K562 (cell line): ENCODE measurements at regions not wholly inside any gene's neighbourhood (a gene's known extent, or its start where the extent isn't known, plus 50 kb on each side); places are given as distances from the start of the nearest gene placed in this dataset.

Source experiments
- ATAC-seq: fragments of 200-7000 bp; cut with Tn5 transposase; 3 replicates; pipeline ENCODE4 v1.9.1; 2020; ENCODE audit warnings: moderate library complexity
- BruUV-seq: library from RNA; stranded (reverse); fragments of 400-500 nt; replicated peaks from 2 replicates; lab custom pipeline; 2021; lab: Mats Ljungman, UMichigan
- CTCF ChIA-PET: fragments of 300-600 bp; formaldehyde crosslinking; extraction: SDS; loops from one replicate; lab custom pipeline; 2021; ENCODE audit warnings: low intra/inter-chr PET ratio; lab: Yijun Ruan, JAX
- POLR2A ChIA-PET: fragments of 300-600, 350-650 bp; sonication (Branson Sonifier 250); formaldehyde crosslinking; extraction: SDS; loops from one replicate; lab custom pipeline; 2021; ENCODE audit warnings: antibody characterized with exemption, inconsistent platforms; lab: Yijun Ruan, JAX
- DNase-seq, 4 experiments: peaks; one replicate each; pipeline versions ENCODE4 v3.0.0 to v3.0.0-alpha.2; 2011 to 2018; ENCODE audit warnings: low spot score in 3 of 4, mixed read lengths in 3 of 4; ENCODE audit errors: extremely low read depth in 1 of 4
- FAIRE-seq: peaks from 2 replicates; lab custom pipeline; 2011; peaks lifted over from hg19 to GRCh38; lab: Jason Lieb, UNC
- H2AFZ ChIP-seq: 2 replicates; pipeline ENCODE4 v1.6.0; 2011; ENCODE audit warnings: low read depth, low read length, control low read depth, inconsistent platforms
- H3K27ac ChIP-seq: fragments of 200-600 bp; 3 replicates; pipeline ENCODE4 v1.8.0; 2011; ENCODE audit warnings: low read depth, mild to moderate bottlenecking, control low read depth, inconsistent platforms, low read length, moderate library complexity, mixed read lengths; ENCODE audit errors: extremely low read depth
- H3K27me3 ChIP-seq, 2 experiments: fragments of 300-600 bp in 1 of 2; 2 replicates in 1 of 2; 3 replicates in 1 of 2; pipeline versions ENCODE4 v1.6.0 to v1.8.0; 2011; ENCODE audit warnings: inconsistent platforms in 2 of 2, low read length in 2 of 2, mild to moderate bottlenecking in 1 of 2, mixed read lengths in 1 of 2, moderate library complexity in 1 of 2; ENCODE audit not compliant: control insufficient read depth in 2 of 2, insufficient read depth in 2 of 2
- H3K36me3 ChIP-seq: fragments of 300-600 bp; 3 replicates; pipeline ENCODE4 v1.8.0; 2011; ENCODE audit warnings: mild to moderate bottlenecking, low read length, inconsistent platforms; ENCODE audit not compliant: control insufficient read depth, insufficient read depth
- H3K4me1 ChIP-seq, 2 experiments: fragments of 200-600 bp in 1 of 2; replicated peaks in 1 of 2; 2 replicates in 1 of 2; 3 replicates in 1 of 2; pipeline versions ENCODE4 v1.5.1 to v1.8.0; 2011; ENCODE audit warnings: inconsistent platforms in 2 of 2, low read length in 2 of 2, mild to moderate bottlenecking in 1 of 2, mixed read lengths in 1 of 2, moderate library complexity in 1 of 2; ENCODE audit not compliant: control insufficient read depth in 2 of 2, insufficient read depth in 2 of 2
- H3K4me2 ChIP-seq: 2 replicates; pipeline ENCODE4 v1.6.1; 2011; ENCODE audit warnings: low read length, control low read depth, inconsistent platforms, mixed read lengths; ENCODE audit not compliant: insufficient read depth
- H3K4me3 ChIP-seq: fragments of 200-600 bp; sonication (generic), shearing (Covaris generic); 2 replicates; pipeline ENCODE4 v1.5.1; 2016; ENCODE audit warnings: control low read depth, inconsistent platforms
- H3K79me2 ChIP-seq: fragments of 200-600 bp; 3 replicates; pipeline ENCODE4 v1.8.0; 2011; ENCODE audit warnings: low read length, inconsistent platforms; ENCODE audit not compliant: control insufficient read depth, insufficient read depth
- H3K9ac ChIP-seq, 2 experiments: 2 replicates each; pipeline versions ENCODE4 v1.6.0 to v1.6.1; 2011; ENCODE audit warnings: low read depth in 2 of 2, low read length in 2 of 2, control low read depth in 1 of 2, inconsistent platforms in 1 of 2, mild to moderate bottlenecking in 1 of 2, mixed read lengths in 1 of 2; ENCODE audit not compliant: insufficient read depth in 1 of 2
- H3K9me1 ChIP-seq: one replicate; pipeline ENCODE4 v1.6.0; 2011; ENCODE audit warnings: inconsistent platforms, mild to moderate bottlenecking, low read length, moderate library complexity; ENCODE audit not compliant: control insufficient read depth, insufficient read depth
- H3K9me3 ChIP-seq: replicated peaks from 2 replicates; pipeline ENCODE4 v1.5.1; 2011; ENCODE audit warnings: low read depth, low read length, inconsistent platforms; ENCODE audit not compliant: control insufficient read depth, insufficient read depth
- H4K20me1 ChIP-seq: replicated peaks from 2 replicates; pipeline ENCODE4 v1.6.1; 2011; ENCODE audit warnings: low read length, inconsistent platforms, mixed read lengths; ENCODE audit not compliant: control insufficient read depth, insufficient read depth
- ETV1 ChIP-seq: fragments of 450-650 bp; conservative IDR thresholded peaks from 2 replicates; pipeline ENCODE4 v1.6.1; 2016; ENCODE audit warnings: missing genetic modification characterization, control low read depth, low read depth, missing compliant biosample characterization
- ETV5 ChIP-seq: sonication (generic); formaldehyde crosslinking; IDR thresholded peaks from 2 replicates; pipeline ENCODE4 v1.4.0; 2020; ENCODE audit warnings: low read depth, mild to moderate bottlenecking, missing genetic modification reagents
- ZNF124 ChIP-seq: sonication (generic); formaldehyde crosslinking; IDR thresholded peaks from 2 replicates; pipeline ENCODE4 v1.8.1; 2022; ENCODE audit warnings: missing genetic modification reagents
- WGBS: fragments of 100-300 bp; shearing (Covaris generic); methylation state at CpG from one replicate; pipeline ENCODE4 v1.1.6; 2016; ENCODE audit warnings: low coverage, mixed read lengths; ENCODE audit not compliant: insufficient coverage; ENCODE audit errors: missing lambda C conversion rate; 5-methylcytosine and 5-hydroxymethylcytosine counted together
- in situ Hi-C: fragments of 300-500 bp; cut with MboI; formaldehyde crosslinking; loops from 4 replicates; pipeline ENCODE4 v1.15.0; 2018; ENCODE audit warnings: inconsistent platforms, mixed read lengths
- intact Hi-C: fragments of 100-400 bp; cut with micrococcal nuclease; formaldehyde crosslinking; loops from 2 replicates; pipeline ENCODE4 v1.14.2; 2022
- TF ChIP-seq, protein P1 (sequence below), 3 experiments: IDR thresholded peaks in 2 of 3; conservative IDR thresholded peaks in 1 of 3; 2 replicates each; pipeline ENCODE4 v1.5.1; 2011 to 2012; ENCODE audit warnings: low read length in 3 of 3, mild to moderate bottlenecking in 3 of 3, control low read depth in 2 of 3, improper control_type of control experiment in 1 of 3, inconsistent platforms in 1 of 3, low read depth in 1 of 3, mixed read lengths in 1 of 3, moderate library complexity in 1 of 3; ENCODE audit not compliant: insufficient read depth in 2 of 3

DNA sequence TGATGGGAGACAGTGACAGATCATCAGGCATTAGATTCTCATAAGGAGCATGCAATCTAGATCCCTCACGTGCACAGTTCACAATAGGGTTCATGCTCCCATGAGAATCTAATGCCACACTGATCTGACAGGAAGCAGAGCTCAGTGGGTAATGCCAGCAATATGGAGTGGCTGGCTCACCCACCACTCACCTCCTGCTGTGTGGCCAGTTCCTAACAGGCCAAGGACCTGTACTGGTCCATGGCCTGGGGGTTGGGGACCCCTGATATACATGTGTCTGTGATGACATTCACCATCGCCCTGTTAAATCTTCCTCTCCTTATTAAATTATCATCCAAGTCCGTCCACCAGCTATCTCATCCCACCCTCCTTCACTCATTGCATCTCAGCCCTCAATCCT is 118.4 kb downstream of the TEX36 start:
- H3K9me1 ChIP-seq = no peaks in the 10 kb centered on the region
- no TSS peak for BruUV-seq
- no peak overlapping the region for H3K9ac ChIP-seq
- in situ Hi-C loops (no loop called here), intact Hi-C loops (no loop called here)
- ATAC-seq (no peak), DNase-seq (no peak), FAIRE-seq (no peak)
- no peak overlapping the region for H3K4me2 ChIP-seq
- no peaks in the 10 kb centered on the region for H3K4me1 ChIP-seq
- no peaks in the 10 kb centered on the region; a peak in 1 of 5 replicates for H3K27me3 ChIP-seq
- H3K9me3 ChIP-seq = no peaks in the 10 kb centered on the region
- H3K79me2 ChIP-seq = no peaks in the 10 kb centered on the region
- H3K27ac ChIP-seq = no peak overlapping the region
- no peaks in the 10 kb centered on the region for H3K36me3 ChIP-seq
- no peak overlapping the region for H2AFZ ChIP-seq
- 0% methylated on average over 3 of the region's 3 CpGs for WGBS
- POLR2A ChIA-PET = interaction anchor here (0.5 kb wide), 1 partner anchor 650 kb away, joined by 3 read pairs; no protein-coding TSS in a partner anchor
- TF ChIP-seq ZNF124 (CRISPR knock-in tag) = no peak
- H3K4me3 ChIP-seq = no peak overlapping the region
- H4K20me1 ChIP-seq = no peaks in the 10 kb centered on the region
- CTCF ChIA-PET = no interaction called here

DNA sequence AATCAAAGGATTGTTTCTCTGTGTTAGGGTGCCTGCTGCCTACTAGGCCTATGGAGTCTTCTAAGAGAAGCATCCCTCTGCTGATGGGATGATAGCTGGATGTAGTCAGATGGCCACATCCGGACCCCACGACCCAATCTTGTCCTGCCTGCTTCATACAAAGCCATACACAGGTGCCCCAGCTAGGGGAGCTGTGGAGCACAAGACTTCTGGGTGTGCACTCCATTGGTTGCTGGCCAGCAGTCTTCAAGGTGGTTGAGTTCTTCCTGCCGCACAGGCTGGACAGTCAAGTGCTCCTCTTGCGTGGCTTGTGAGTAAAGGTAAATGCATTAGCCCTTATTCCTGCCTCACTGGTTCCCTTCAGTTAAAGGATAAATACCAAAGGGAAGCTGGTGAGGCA is 120.2 kb downstream of the TEX36 start:
- BruUV-seq = no TSS peak
- DNase-seq (peak in 3 of 4 experiments; percentile 8 to 11 (median 8)), FAIRE-seq (no peak), ATAC-seq (peak; percentile 82)
- H3K9me3 ChIP-seq = no peaks in the 10 kb centered on the region
- ChIA-PET CTCF (no interaction called here), POLR2A (no interaction called here)
- H3K27me3 ChIP-seq = no peaks in the 10 kb centered on the region; a peak in 1 of 5 replicates
- H3K9ac ChIP-seq = no peak overlapping the region
- in situ Hi-C loops (no loop called here), intact Hi-C loops (no loop called here)
- 0 out of 2 replicates have a peak, but pooled peaks have one; percentile 15 for TF ChIP-seq ETV1 (tag)
- TF ChIP-seq ETV5 (CRISPR knock-in tag) = no peak
- TF ChIP-seq, protein P1, sequence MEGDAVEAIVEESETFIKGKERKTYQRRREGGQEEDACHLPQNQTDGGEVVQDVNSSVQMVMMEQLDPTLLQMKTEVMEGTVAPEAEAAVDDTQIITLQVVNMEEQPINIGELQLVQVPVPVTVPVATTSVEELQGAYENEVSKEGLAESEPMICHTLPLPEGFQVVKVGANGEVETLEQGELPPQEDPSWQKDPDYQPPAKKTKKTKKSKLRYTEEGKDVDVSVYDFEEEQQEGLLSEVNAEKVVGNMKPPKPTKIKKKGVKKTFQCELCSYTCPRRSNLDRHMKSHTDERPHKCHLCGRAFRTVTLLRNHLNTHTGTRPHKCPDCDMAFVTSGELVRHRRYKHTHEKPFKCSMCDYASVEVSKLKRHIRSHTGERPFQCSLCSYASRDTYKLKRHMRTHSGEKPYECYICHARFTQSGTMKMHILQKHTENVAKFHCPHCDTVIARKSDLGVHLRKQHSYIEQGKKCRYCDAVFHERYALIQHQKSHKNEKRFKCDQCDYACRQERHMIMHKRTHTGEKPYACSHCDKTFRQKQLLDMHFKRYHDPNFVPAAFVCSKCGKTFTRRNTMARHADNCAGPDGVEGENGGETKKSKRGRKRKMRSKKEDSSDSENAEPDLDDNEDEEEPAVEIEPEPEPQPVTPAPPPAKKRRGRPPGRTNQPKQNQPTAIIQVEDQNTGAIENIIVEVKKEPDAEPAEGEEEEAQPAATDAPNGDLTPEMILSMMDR (IDR thresholded peaks at IDR 0.05 in 2 of 3, conservative IDR thresholded peaks at IDR 0.05 in 1 of 3; ENCODE audit: insufficient read depth in 2 of 3, low read depth in 1 of 3, low read length in 3 of 3) = peak; percentile 24 to 41 (median 31); a peak in 4 of 6 replicates
- no peaks in the 10 kb centered on the region for H3K36me3 ChIP-seq
- H3K9me1 ChIP-seq = no peaks in the 10 kb centered on the region
- H3K27ac ChIP-seq = no peak overlapping the region
- no peaks in the 10 kb centered on the region for H3K4me1 ChIP-seq
- H3K4me2 ChIP-seq = no peak overlapping the region
- H3K4me3 ChIP-seq = no peak overlapping the region
- no peak overlapping the region for H2AFZ ChIP-seq
- no peaks in the 10 kb centered on the region for H3K79me2 ChIP-seq
- H4K20me1 ChIP-seq = no peaks in the 10 kb centered on the region
- WGBS = 0% methylated on average over 4 of the region's 4 CpGs
